MCF 10A (cell line): ENCODE measurements at regions not wholly inside any gene's neighbourhood (a gene's known extent, or its start where the extent isn't known, plus 50 kb on each side); places are given as distances from the start of the nearest gene placed in this dataset.

Source experiments
- BruUV-seq: library from RNA; stranded (reverse); fragments of 400-500 nt; replicated peaks from 2 replicates; lab custom pipeline; 2021; lab: Mats Ljungman, UMichigan
- CTCF ChIA-PET: fragments of 300-600 bp; sonication (Branson Sonifier 250); formaldehyde crosslinking; extraction: SDS; loops from one replicate; lab custom pipeline; 2021; ENCODE audit warnings: antibody characterized with exemption, inconsistent platforms; lab: Yijun Ruan, JAX
- POLR2A ChIA-PET: fragments of 300-600, 350-650 bp; sonication (Branson Sonifier 250); formaldehyde crosslinking; extraction: SDS; loops from one replicate; lab custom pipeline; 2020; ENCODE audit warnings: antibody characterized with exemption, inconsistent platforms; lab: Yijun Ruan, JAX
- DNase-seq: peaks from one replicate; pipeline ENCODE4 v3.0.0-alpha.2; 2018; ENCODE audit not compliant: unreplicated experiment
- H3K27ac Mint-ChIP-seq: one replicate; pipeline ENCODE4 v1.8.0; 2022; ENCODE audit warnings: mild to moderate bottlenecking, low read depth, mixed read lengths; ENCODE audit not compliant: unreplicated experiment
- H3K27me3 Mint-ChIP-seq: one replicate; pipeline ENCODE4 v1.8.0; 2022; ENCODE audit warnings: mixed read lengths; ENCODE audit not compliant: insufficient read depth, unreplicated experiment
- H3K36me3 Mint-ChIP-seq: one replicate; pipeline ENCODE4 v1.8.0; 2022; ENCODE audit warnings: mild to moderate bottlenecking, moderate library complexity, mixed read lengths; ENCODE audit not compliant: insufficient read depth, unreplicated experiment
- H3K4me1 Mint-ChIP-seq: one replicate; pipeline ENCODE4 v1.8.0; 2022; ENCODE audit warnings: mixed read lengths; ENCODE audit not compliant: insufficient read depth, unreplicated experiment
- H3K4me3 Mint-ChIP-seq: one replicate; pipeline ENCODE4 v1.8.0; 2022; ENCODE audit warnings: mild to moderate bottlenecking, moderate library complexity, mixed read lengths; ENCODE audit not compliant: unreplicated experiment
- H3K9me3 Mint-ChIP-seq: one replicate; pipeline ENCODE4 v1.8.0; 2022; ENCODE audit warnings: mixed read lengths; ENCODE audit not compliant: unreplicated experiment
- CTCF ChIP-seq: fragments of 200-600 bp; IDR thresholded peaks from one replicate; pipeline ENCODE4 v1.8.0; 2022; ENCODE audit warnings: antibody characterized with exemption, mild to moderate bottlenecking; ENCODE audit not compliant: unreplicated experiment
- intact Hi-C: fragments of 100-400 bp; cut with micrococcal nuclease; formaldehyde crosslinking; loops from 2 replicates; pipeline ENCODE4 v1.14.1; 2022

GRCh38 chr11:91756829-91757480 lies 467.7 kb upstream of the FAT3 start:
- ChIA-PET CTCF (interaction anchor here (0.8 kb wide), 1 partner anchor 13 kb away, joined by 7 read pairs; no protein-coding TSS in a partner anchor), POLR2A (no interaction called here)
- Mint-ChIP-seq H3K4me1 (no peaks in the 10 kb centered on the region), H3K9me3 (no peaks in the 10 kb centered on the region), H3K27ac (no peak overlapping the region), H3K27me3 (no peaks in the 10 kb centered on the region), H3K4me3 (no peak overlapping the region), H3K36me3 (no peaks in the 10 kb centered on the region)
- no peak for TF ChIP-seq CTCF
- BruUV-seq, result no TSS peak
- no peak for DNase-seq
- intact Hi-C loops, result no loop called here

DNA sequence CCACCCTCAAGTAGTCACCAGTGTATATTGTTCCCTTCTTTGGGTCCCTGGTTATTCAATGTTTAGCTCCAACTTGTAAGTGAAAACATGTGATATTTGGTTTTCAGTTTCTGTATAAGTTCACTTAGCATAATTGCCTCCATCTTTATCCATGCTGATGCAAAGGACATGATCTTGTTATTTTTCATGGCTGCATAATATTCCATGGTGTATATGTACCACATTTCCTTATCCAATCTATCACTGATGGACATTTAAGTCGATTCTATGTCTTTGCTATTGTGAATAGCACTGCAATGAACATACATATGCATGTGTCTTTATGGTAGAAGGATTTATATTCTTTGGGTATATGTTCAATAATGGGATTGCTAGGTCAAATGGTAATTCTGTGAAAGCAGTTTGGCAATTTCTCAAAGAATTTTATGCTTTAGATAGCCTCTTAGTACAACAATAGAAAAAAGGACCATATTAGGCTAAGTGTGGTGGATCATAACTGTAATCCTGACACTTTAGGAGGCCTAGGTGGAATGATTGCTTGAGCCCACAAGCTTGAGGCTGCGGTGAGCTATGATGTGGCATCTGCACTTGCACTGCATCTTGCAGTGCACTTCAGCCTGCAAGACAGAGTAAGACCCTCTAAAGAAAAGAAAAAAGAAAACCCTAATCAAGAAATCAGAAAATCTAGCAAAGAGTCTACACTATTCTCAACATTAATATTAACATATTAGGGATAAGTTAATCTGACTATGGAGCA lies 468.5 kb upstream of the FAT3 start:
- no peak for DNase-seq
- H3K36me3 Mint-ChIP-seq, result no peaks in the 10 kb centered on the region
- H3K27ac Mint-ChIP-seq, result no peak overlapping the region
- CTCF ChIA-PET, result no interaction called here
- TF ChIP-seq CTCF, result no peak
- intact Hi-C loops, result no loop called here
- no peak overlapping the region for H3K4me3 Mint-ChIP-seq
- H3K27me3 Mint-ChIP-seq, result no peaks in the 10 kb centered on the region
- POLR2A ChIA-PET, result no interaction called here
- BruUV-seq, result no TSS peak
- H3K9me3 Mint-ChIP-seq, result no peaks in the 10 kb centered on the region
- H3K4me1 Mint-ChIP-seq, result no peaks in the 10 kb centered on the region

GRCh38 chr11:91755526-91755925 lies 469.1 kb upstream of the FAT3 start:
- CTCF ChIA-PET, result no interaction called here
- no TSS peak for BruUV-seq

More at GRCh38 chr11:91755526-91755925, 469.1 kb upstream of the FAT3 start:
- no peak overlapping the region for H3K4me3 Mint-ChIP-seq
- H3K27me3 Mint-ChIP-seq, result no peaks in the 10 kb centered on the region
- DNase-seq, result no peak
- no peak for TF ChIP-seq CTCF
- POLR2A ChIA-PET, result no interaction called here
- intact Hi-C loops, result no loop called here
- no peaks in the 10 kb centered on the region for H3K36me3 Mint-ChIP-seq
- H3K9me3 Mint-ChIP-seq, result no peaks in the 10 kb centered on the region
- H3K27ac Mint-ChIP-seq, result no peak overlapping the region
- no peaks in the 10 kb centered on the region for H3K4me1 Mint-ChIP-seq
